PC-9 (cell line): ENCODE measurements at regions not wholly inside any gene's neighbourhood (a gene's known extent, or its start where the extent isn't known, plus 50 kb on each side); places are given as distances from the start of the nearest gene placed in this dataset.

Experiments used
- BruUV-seq: library from RNA; stranded (reverse); fragments of 400-500 nt; replicated peaks from 2 replicates; lab custom pipeline; 2021; lab: Mats Ljungman, UMichigan
- CTCF ChIA-PET: fragments of 300-600 bp; sonication (Branson Sonifier 250); formaldehyde crosslinking; loops from one replicate; lab custom pipeline; 2022; ENCODE audit warnings: antibody characterized with exemption; lab: Charles Lee
- POLR2A ChIA-PET: fragments of 300-600 bp; sonication (Branson Sonifier 250); formaldehyde crosslinking; loops from one replicate; lab custom pipeline; 2022; ENCODE audit warnings: antibody characterized with exemption; ENCODE audit not compliant: unreplicated experiment; lab: Charles Lee
- DNase-seq, 2 experiments: peaks; one replicate each; pipeline versions ENCODE4 v3.0.0 to v3.0.0-alpha.2; 2015 to 2022; ENCODE audit warnings: mixed read lengths in 1 of 2
- H2AFZ ChIP-seq: fragments of 200-600 bp; sonication (generic); 2 replicates; pipeline ENCODE4 v1.8.1; 2017; ENCODE audit warnings: antibody characterized with exemption
- H3F3A ChIP-seq: fragments of 200-600 bp; sonication (generic); 2 replicates; pipeline ENCODE4 v1.8.1; 2017; ENCODE audit warnings: antibody characterized with exemption, mild to moderate bottlenecking, low read depth; ENCODE audit not compliant: insufficient read depth
- H3K27ac ChIP-seq: fragments of 200-600 bp; sonication (generic); 2 replicates; pipeline ENCODE4 v1.6.1; 2016; ENCODE audit warnings: mixed run types
- H3K27me3 ChIP-seq: fragments of 200-600 bp; sonication (generic); 2 replicates; pipeline ENCODE4 v1.6.1; 2016; ENCODE audit warnings: low read depth, mixed run types; ENCODE audit not compliant: insufficient read depth
- H3K36me3 ChIP-seq: fragments of 200-600 bp; sonication (generic); 2 replicates; pipeline ENCODE4 v1.6.1; 2016; ENCODE audit warnings: low read depth, mixed run types
- H3K4me1 ChIP-seq: fragments of 200-600 bp; sonication (generic); replicated peaks from 2 replicates; pipeline ENCODE4 v1.6.1; 2016; ENCODE audit warnings: mixed run types; ENCODE audit not compliant: insufficient read depth
- H3K4me2 ChIP-seq: fragments of 200-600 bp; sonication (generic); 2 replicates; pipeline ENCODE4 v1.6.1; 2017; ENCODE audit warnings: mixed run types
- H3K4me3 ChIP-seq: fragments of 200-600 bp; sonication (generic); 2 replicates; pipeline ENCODE4 v1.6.1; 2016; ENCODE audit warnings: mixed run types
- H3K79me2 ChIP-seq: fragments of 200-600 bp; sonication (generic); 2 replicates; pipeline ENCODE4 v1.6.1; 2017; ENCODE audit warnings: low read depth, mixed run types
- H3K9me2 ChIP-seq: fragments of 200-600 bp; sonication (generic); 2 replicates; pipeline ENCODE4 v1.8.1; 2017; ENCODE audit warnings: mild to moderate bottlenecking; ENCODE audit not compliant: insufficient read depth
- H3K9me3 ChIP-seq: fragments of 200-600 bp; sonication (generic); 2 replicates; pipeline ENCODE4 v1.8.1; 2016; ENCODE audit warnings: low read depth; ENCODE audit not compliant: insufficient read depth
- H4K20me1 ChIP-seq: fragments of 200-600 bp; sonication (generic); 2 replicates; pipeline ENCODE4 v1.8.1; 2017; ENCODE audit not compliant: insufficient read depth
- EZH2 ChIP-seq: fragments of 200-600 bp; sonication (generic); IDR thresholded peaks from 2 replicates; pipeline ENCODE4 v1.8.0; 2017; ENCODE audit warnings: antibody characterized with exemption, low read depth
- intact Hi-C: fragments of 100-400 bp; cut with micrococcal nuclease; formaldehyde crosslinking; loops from one replicate; pipeline ENCODE4 v1.10.0; 2022; ENCODE audit not compliant: unreplicated experiment
- TF ChIP-seq, protein P1 (sequence below): fragments of 200-600 bp; sonication (generic); conservative IDR thresholded peaks from 2 replicates; pipeline ENCODE4 v1.6.1; 2017; ENCODE audit warnings: mixed run types, antibody characterized with exemption, mild to moderate bottlenecking, moderate library complexity

DNA sequence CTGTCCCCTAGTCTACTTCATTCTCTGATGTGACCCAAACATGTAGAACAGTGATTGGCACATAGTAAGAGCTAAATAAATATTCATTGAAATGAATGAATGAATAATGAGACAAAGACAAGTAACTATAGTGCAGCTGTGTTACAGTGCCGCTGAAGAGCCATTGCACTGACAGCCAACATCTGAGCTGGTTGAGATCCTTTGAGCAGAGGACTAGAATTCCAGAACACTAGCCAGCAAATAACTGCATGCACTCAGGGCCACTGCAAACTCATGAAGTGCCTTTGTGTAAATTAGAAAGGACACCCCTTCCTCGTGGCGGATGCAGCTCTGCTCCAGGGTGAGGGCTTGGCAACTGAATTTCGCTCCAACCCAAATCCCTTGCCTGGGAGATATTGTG lies 230.3 kb upstream of the CDYL start:
- TF ChIP-seq, protein P1, sequence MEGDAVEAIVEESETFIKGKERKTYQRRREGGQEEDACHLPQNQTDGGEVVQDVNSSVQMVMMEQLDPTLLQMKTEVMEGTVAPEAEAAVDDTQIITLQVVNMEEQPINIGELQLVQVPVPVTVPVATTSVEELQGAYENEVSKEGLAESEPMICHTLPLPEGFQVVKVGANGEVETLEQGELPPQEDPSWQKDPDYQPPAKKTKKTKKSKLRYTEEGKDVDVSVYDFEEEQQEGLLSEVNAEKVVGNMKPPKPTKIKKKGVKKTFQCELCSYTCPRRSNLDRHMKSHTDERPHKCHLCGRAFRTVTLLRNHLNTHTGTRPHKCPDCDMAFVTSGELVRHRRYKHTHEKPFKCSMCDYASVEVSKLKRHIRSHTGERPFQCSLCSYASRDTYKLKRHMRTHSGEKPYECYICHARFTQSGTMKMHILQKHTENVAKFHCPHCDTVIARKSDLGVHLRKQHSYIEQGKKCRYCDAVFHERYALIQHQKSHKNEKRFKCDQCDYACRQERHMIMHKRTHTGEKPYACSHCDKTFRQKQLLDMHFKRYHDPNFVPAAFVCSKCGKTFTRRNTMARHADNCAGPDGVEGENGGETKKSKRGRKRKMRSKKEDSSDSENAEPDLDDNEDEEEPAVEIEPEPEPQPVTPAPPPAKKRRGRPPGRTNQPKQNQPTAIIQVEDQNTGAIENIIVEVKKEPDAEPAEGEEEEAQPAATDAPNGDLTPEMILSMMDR: no peak
- TF ChIP-seq EZH2: no peak
- H3K36me3 ChIP-seq: no peaks in the 10 kb centered on the region
- BruUV-seq: no TSS peak
- H3K4me1 ChIP-seq: no peaks in the 10 kb centered on the region
- no peak overlapping the region for H3K4me3 ChIP-seq
- CTCF ChIA-PET: no interaction called here
- H3K27me3 ChIP-seq: no peaks in the 10 kb centered on the region
- no peak overlapping the region for H3K4me2 ChIP-seq
- H3F3A ChIP-seq: no peaks in the 10 kb centered on the region
- H4K20me1 ChIP-seq: no peaks in the 10 kb centered on the region
- H2AFZ ChIP-seq: no peak overlapping the region
- POLR2A ChIA-PET: no interaction called here
- H3K27ac ChIP-seq: no peak overlapping the region
- H3K79me2 ChIP-seq: no peaks in the 10 kb centered on the region
- H3K9me2 ChIP-seq: no peaks in the 10 kb centered on the region
- DNase-seq: no peak
- intact Hi-C loops: no loop called here
- no peaks in the 10 kb centered on the region for H3K9me3 ChIP-seq

DNA sequence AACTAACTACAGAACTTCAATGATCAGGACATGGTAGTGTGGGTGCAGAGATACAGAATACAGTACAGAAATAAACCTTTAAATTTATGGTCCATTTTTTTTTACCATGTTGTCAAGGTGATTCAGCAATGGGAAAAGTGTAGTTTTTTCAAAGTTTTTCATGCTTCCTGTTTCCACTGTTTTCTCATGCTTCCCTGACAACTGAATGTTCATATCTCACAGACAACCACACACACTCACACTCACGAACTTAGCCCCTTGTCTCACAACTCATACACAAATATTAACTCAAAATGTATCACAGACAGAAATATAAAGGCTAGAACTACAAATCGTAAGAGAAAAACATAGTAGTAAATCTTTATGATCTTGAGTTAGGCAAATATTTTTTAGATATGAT lies 232.6 kb upstream of the CDYL start:
- H3F3A ChIP-seq: no peaks in the 10 kb centered on the region
- TF ChIP-seq, protein P1: no peak
- TF ChIP-seq EZH2: no peak
- H3K27ac ChIP-seq: no peak overlapping the region
- POLR2A ChIA-PET: no interaction called here
- intact Hi-C loops: no loop called here
- no peak overlapping the region for H3K4me2 ChIP-seq
- H3K27me3 ChIP-seq: no peaks in the 10 kb centered on the region
- H4K20me1 ChIP-seq: no peaks in the 10 kb centered on the region
- no peak for DNase-seq
- H3K4me3 ChIP-seq: no peak overlapping the region
- no peaks in the 10 kb centered on the region for H3K4me1 ChIP-seq
- no peaks in the 10 kb centered on the region for H3K9me3 ChIP-seq
- no peak overlapping the region for H2AFZ ChIP-seq
- no peaks in the 10 kb centered on the region for H3K36me3 ChIP-seq
- BruUV-seq: no TSS peak
- no peaks in the 10 kb centered on the region for H3K9me2 ChIP-seq
- CTCF ChIA-PET: no interaction called here
- H3K79me2 ChIP-seq: no peaks in the 10 kb centered on the region

DNA sequence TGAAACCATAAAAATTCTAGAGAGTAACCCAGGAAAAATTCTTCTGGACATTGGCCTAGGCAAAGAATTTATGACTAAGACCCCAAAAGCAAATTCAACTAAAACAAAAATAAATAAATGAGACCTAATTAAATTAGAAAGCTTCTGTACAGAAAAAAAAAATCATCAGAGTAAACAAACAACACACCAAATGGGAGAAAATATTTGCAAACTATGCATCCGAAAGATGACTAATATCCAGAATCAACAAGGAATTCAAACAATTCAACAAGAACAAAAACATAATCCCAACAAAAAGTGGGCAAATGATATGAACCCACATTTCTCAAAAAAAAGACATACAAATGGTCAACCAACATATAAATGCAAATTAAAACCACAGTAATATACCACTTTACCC lies 242.6 kb upstream of the CDYL start:
- intact Hi-C loops: no loop called here
- no peak overlapping the region for H3K27ac ChIP-seq
- no peak overlapping the region for H2AFZ ChIP-seq
- no peak for TF ChIP-seq EZH2
- TF ChIP-seq, protein P1: no peak
- no peak overlapping the region for H3K4me3 ChIP-seq
- H3K9me3 ChIP-seq: no peaks in the 10 kb centered on the region
- DNase-seq: no peak
- H3K9me2 ChIP-seq: no peaks in the 10 kb centered on the region
- CTCF ChIA-PET: no interaction called here
- no peaks in the 10 kb centered on the region for H4K20me1 ChIP-seq
- no peak overlapping the region for H3K4me2 ChIP-seq
- H3K4me1 ChIP-seq: no peaks in the 10 kb centered on the region
- BruUV-seq: no TSS peak
- H3F3A ChIP-seq: no peaks in the 10 kb centered on the region
- H3K36me3 ChIP-seq: no peaks in the 10 kb centered on the region
- H3K27me3 ChIP-seq: no peaks in the 10 kb centered on the region
- H3K79me2 ChIP-seq: no peaks in the 10 kb centered on the region
- POLR2A ChIA-PET: interaction anchor here (0.6 to 1.0 kb wide), 2 partner anchors 177 to 707 kb away, joined by 6 read pairs; no protein-coding TSS in a partner anchor
